G401 (cell line): ENCODE measurements at regions not wholly inside any gene's neighbourhood (a gene's known extent, or its start where the extent isn't known, plus 50 kb on each side); places are given as distances from the start of the nearest gene placed in this dataset.
"Not testable (repeated sequence)": the region's sequence is repeated elsewhere in the genome, so short reads cannot be mapped to it uniquely, and the experiment has no call there.

Experiments
- DNase-seq: peaks from one replicate; pipeline ENCODE4 v3.0.0-alpha.2; 2015; ENCODE audit warnings: low spot score
- in situ Hi-C: cut with HindIII; loops from 2 replicates; pipeline ENCODE4 v1.10.0; 2016; ENCODE audit warnings: low sequenced_read_pairs, mixed read lengths

DNA sequence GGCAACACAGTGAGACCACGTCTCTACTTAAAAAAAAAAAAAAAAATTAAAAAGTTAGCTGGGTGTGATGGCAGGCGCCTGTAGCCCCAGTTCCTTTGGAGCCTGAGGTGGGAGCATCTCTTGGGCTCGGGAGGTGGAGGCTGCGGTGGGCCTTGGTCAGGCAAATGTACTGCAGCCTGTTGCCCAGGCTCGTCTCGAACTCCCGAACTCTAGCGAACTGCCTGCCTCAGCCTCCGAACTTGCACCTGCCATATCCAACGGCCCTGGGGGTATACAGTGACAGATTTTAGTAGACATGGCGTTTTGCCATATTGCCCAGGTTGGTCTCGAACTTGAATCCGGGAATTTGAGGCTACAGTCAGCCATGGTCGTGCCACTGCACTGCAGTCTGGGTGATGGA, 195.4 kb downstream of the ALG10 start:
- no peak for DNase-seq
- in situ Hi-C loops: no loop called here

GRCh38 chr12:34218193-34219045, 196.1 kb downstream of the ALG10 start:
- peak; percentile 49 for DNase-seq
- in situ Hi-C loops: no loop called here

DNA sequence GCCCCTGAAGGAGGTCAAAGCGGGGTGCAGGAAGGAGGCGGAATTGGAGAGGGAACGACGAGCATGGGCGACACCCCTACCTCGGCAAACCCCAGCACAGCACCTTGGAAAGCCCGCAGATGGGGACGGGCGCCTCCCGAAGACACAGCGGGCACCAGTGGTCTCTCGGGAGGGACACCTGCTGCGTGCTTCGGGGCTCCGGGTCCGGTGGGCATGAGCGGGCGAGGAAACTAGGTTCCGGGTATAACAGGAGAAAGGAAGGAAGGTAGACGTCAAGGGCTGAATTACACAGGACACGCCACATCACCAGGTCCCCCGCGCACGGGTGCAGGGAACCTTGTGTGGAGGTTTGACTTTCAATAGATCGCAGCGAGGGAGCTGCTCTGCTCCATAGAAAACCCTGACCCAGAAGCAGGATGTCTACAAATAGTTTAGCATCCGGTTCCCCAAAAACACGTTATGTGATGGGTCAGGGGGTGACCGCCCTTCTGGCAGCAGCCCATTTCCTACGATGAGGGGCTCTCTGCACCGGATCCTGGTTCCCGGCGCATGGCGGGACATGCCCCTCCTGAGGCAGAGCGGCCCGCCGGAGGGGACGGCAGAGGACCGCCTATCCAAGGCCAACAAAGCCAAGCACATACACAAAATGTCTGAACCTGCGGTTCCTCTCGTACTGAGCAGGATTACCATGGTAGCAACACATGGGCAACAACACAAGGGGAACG, 196.9 kb downstream of the ALG10 start:
- in situ Hi-C loops: no loop called here
- DNase-seq: no peak

DNA sequence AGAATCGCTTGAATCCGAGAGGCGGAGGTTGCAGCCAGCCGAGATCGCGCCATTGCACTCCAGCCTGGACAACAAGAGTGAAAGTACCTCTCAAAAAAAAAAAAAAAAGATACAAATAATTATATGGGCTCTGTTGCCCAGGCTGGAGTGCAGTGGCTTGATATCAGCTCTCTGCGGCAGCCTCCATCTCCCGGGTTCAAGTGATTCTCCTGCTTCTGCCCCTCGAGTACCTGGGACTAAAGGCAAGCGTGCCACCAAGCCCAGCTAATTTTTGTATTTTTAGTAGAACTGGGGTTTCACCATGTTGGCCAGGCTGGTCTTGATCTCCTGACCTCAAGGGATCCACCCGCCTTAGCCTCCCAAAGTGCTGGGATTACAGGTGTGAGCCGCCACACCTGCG, 197.8 kb downstream of the ALG10 start:
- DNase-seq, in situ Hi-C loops: not testable (repeated sequence)

DNA sequence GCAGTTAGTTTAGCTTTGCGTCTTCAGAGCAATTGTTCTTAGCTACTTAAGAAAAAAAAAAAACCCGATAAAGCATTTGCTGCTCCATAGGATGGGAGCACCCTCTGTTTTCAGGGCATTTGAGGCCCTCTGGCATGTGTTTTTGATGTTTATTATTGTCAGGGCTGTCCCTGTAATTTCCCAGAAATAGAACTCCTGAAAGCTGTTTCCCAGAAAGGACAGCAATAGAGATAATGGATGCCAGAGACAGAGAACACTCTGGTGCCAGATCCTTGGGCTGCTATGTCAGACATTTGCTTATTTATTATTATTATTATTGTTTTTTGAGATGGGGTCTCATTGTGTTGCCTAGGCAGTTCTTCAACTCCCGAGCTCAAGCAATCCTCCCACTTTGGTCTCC, 201.3 kb downstream of the ALG10 start:
- no peak for DNase-seq
- in situ Hi-C loops: no loop called here

- DNase-seq, in situ Hi-C loops: not testable (repeated sequence)
Measured at GRCh38 chr12:34226044-34226443, 203.7 kb downstream of the ALG10 start.

- in situ Hi-C loops, DNase-seq: not testable (repeated sequence)
Measured at GRCh38 chr12:34228046-34228445, 205.8 kb downstream of the ALG10 start.

DNA sequence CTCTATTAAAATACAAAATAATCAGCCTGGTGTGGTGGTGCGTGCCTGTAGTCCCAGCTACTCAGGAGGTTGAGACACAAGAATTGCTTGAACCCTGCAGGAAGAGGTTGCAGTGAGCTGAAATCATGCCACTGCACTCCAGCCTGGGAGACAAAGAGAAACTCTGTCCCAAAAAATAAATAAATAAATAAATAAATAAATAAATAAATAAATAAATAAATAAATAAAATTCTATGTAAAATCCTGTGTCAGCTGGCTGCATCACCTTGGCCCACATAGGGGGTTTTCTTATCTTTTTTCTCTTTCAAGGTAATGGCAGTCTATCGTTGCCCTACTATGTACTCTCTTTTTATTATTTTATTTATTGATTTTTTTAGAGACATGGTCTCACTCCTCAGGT, 206.7 kb downstream of the ALG10 start:
- in situ Hi-C loops, DNase-seq: not testable (repeated sequence)

GRCh38 chr12:34233618-34234017, 211.3 kb downstream of the ALG10 start:
- in situ Hi-C loops: no loop called here
- no peak for DNase-seq

- in situ Hi-C loops: no loop called here
Measured at GRCh38 chr12:34236073-34236472, 213.8 kb downstream of the ALG10 start.

GRCh38 chr12:34244608-34245007, 222.3 kb downstream of the ALG10 start:
- no peak for DNase-seq
- in situ Hi-C loops: no loop called here

More at GRCh38 chr12:34236073-34236472, 213.8 kb downstream of the ALG10 start:
- DNase-seq: no peak

DNA sequence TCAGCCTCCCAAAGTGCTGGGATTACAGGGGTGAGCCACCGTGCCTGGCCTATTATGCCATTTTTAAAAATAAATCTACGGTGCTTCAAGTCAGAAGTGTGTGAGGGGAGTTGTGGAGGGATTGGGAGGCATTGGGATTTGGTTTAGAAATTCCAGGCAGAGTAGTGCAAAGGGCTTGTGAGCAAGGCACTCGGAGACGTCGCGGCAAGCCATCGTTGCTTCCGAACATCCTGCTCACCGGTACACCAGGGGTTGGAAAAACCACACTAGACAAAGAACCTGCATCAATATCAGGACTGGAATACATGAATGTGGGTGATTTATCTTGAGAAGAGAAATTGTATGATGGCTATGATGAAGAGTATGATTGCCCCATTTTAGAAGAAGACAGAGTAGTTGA, 227.0 kb downstream of the ALG10 start:
- in situ Hi-C loops: no loop called here
- no peak for DNase-seq

GRCh38 chr12:34251879-34252278, 229.6 kb downstream of the ALG10 start:
- in situ Hi-C loops, DNase-seq: not testable (repeated sequence)

- in situ Hi-C loops: no loop called here
- no peak for DNase-seq
Measured at GRCh38 chr12:34253674-34254073, 231.4 kb downstream of the ALG10 start.

DNA sequence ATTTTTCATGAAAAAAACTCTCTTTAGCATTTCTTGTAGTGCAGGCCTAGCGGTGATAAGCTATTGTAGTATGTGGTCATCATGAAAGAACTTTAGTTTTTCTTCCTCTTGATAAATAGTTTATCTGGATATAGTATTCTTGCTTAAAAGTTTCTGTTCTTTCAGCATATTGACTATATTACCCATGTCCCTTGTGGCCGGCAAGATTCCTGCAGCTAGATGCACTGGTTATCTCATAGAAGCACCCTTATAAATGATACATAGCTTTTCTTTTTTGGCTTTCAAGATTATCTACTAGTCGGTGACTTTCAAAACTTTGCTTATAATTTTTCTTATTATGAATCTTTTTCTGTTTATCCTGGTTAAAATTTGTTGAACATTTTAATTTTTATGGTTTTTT, 234.8 kb downstream of the ALG10 start:
- no peak for DNase-seq
- in situ Hi-C loops: no loop called here

DNA sequence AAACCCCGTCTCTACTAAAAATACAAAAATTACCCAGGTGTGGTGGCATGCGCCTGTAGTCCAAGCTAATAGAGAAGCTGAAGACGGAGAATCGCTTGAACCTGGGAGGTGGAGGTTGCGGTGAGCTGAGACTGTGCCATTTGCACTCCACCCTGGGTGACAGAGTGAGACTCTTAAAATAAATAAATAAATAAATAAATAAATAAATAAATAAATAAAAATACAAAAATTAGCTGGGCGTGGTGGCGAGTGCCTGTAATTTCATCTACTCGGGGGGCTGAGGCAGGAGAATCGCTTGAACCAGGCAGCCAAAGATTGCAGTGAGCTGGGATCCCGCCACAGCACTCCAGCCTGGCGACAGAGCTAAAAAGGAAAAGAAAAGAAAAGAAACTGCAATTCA, 239.8 kb downstream of the ALG10 start:
- in situ Hi-C loops, DNase-seq: not testable (repeated sequence)

DNA sequence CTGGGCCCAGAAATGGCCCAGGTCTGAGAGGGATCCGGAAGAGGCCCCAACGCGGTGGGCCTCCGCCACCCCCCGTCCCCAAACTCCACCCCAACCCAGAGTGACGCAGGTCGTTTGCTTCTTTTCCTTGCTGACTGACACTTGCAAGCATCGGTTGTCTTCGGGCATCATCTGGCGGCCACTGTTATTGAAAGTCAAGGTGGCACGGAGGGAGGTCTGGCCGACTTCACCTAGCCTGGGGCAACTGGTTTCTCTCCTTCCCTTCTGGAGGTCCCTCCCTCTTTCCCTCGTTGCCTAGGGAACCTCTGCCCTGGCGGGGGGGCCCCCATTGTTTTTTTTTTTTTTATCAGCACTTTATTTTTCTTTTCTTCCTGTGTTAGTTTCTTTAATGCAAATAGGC, 241.8 kb downstream of the ALG10 start:
- in situ Hi-C loops: no loop called here

DNA sequence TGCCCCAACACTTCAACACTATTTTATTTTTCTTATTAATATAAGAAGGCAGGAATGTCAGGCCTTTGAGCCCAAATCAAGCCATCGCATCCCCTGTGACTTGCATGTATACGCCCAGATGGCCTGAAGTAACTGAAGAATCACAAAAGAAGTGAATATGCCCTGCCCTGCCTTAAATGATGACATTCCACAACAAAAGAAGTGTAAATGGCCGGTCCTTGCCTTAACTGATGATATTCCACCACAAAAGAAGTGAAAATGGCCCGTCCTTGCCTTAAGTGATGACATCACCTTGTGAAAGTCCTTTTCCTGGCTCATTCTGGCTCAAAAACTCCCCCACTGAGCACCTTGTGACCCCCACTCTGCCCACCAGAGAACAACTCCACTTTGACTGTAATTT, 251.4 kb downstream of the ALG10 start:
- DNase-seq, in situ Hi-C loops: not testable (repeated sequence)

More for the DNA sequence above, 241.8 kb downstream of the ALG10 start:
- DNase-seq: no peak

DNA sequence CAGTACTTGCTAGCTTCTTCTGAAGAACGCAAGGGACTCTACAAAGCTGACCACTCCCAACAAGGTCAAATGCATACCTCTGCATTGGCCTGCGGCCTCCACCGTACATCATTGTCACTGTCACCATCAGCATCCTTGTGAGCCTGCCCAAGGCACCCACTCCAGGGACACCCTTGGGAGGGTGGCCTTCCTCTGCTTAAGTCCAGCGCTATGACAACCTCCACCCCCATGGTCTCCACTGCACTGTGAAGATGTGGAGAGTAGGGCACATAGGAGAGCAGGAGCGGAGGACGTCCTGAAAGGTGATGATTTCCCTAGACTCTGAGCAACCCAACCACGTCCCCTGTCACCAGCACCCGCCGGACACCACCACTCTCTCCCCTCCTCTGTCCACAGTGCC, 252.8 kb downstream of the ALG10 start:
- in situ Hi-C loops: no loop called here
- DNase-seq: no peak

DNA sequence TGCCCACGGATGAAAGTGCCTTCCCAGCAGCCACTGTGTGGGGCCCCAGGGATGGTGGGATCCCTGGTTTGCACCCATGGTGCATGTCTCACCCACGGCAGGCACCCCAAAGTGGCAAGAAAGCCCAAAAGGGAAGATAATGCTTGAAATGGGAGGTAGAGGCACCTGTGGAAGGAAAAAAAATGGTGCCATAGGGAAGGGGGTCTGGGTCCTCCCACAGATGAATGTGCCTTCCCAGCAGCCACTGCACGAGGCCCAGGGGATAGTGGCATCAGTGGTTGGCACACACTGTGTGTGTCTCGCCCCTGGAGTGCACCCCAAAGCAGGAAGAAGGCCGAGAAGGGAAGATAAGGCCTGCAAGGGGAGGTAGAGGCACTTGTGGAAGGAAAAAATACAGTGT, 264.2 kb downstream of the ALG10 start:
- in situ Hi-C loops: no loop called here
- DNase-seq: no peak
